Naive thymus-derived CD8-positive, alpha-beta T cell (primary cell): ENCODE measurements at regions not wholly inside any gene's neighbourhood (a gene's known extent, or its start where the extent isn't known, plus 50 kb on each side); places are given as distances from the start of the nearest gene placed in this dataset.

Source experiments
- ATAC-seq, 2 donors: fragments of 150-1000 bp; cut with Tn5 transposase in 1 of 2; sonication (Bioruptor Pico), chemical (Tn5 transposase) in 1 of 2; 1 replicate in 1 of 2; 2 replicates in 1 of 2; pipeline ENCODE4 v1.10.0; 2021; ENCODE audit warnings: mild to moderate bottlenecking in 2 of 2, moderate library complexity in 2 of 2
- POLR2A ChIA-PET: fragments of 350-600 bp; sonication (Branson Sonifier 250); formaldehyde crosslinking; loops from one replicate; lab custom pipeline; 2021; ENCODE audit warnings: antibody characterized with exemption; lab: Charles Lee
- DNase-seq, 10 donors: peaks; one replicate each; pipeline versions ENCODE4 v3.0.0 to v3.0.0-alpha.2; 2020 to 2022
- H3K27ac Mint-ChIP-seq, 10 donors: one replicate each; pipeline ENCODE4 v1.8.0; 2020 to 2022; ENCODE audit warnings: mild to moderate bottlenecking in 10 of 10, mixed read lengths in 10 of 10, moderate library complexity in 4 of 10, inconsistent platforms in 1 of 10
- H3K27me3 Mint-ChIP-seq, 5 donors: one replicate each; pipeline ENCODE4 v1.8.0; 2021 to 2022; ENCODE audit warnings: mixed read lengths in 5 of 5
- H3K36me3 Mint-ChIP-seq, 3 donors: one replicate each; pipeline ENCODE4 v1.8.0; 2020 to 2022; ENCODE audit warnings: mixed read lengths in 3 of 3, mild to moderate bottlenecking in 2 of 3, inconsistent platforms in 1 of 3
- H3K4me1 Mint-ChIP-seq, 4 donors: one replicate each; pipeline ENCODE4 v1.8.0; 2021 to 2022; ENCODE audit warnings: mixed read lengths in 4 of 4
- H3K4me3 Mint-ChIP-seq, 10 donors: one replicate each; pipeline ENCODE4 v1.8.0; 2020 to 2022; ENCODE audit warnings: mild to moderate bottlenecking in 10 of 10, mixed read lengths in 10 of 10, moderate library complexity in 6 of 10, inconsistent platforms in 1 of 10
- H3K9me3 Mint-ChIP-seq, 9 donors: one replicate each; pipeline ENCODE4 v1.8.0; 2020 to 2022; ENCODE audit warnings: mixed read lengths in 9 of 9, mild to moderate bottlenecking in 3 of 9, inconsistent platforms in 1 of 9, moderate library complexity in 1 of 9

DNA sequence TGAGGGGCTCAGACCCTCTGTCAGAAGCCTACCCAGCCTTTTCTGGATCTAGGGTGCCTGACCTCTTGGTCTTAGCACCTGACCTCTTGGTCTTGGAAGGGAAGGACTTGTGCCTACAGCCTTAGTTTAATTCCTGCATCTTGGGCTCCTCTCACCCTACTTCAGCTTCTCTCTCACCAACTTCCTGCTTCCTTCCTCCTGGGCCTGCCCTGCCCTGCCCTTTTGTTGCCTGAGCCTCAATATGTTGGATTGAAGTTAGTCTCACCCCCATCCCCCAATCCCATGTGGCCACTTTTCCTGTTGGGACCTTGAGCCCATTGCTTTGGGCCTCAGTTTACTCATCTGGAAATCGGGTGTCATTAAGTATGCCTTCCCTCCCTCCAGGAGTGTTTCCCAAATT lies 206.2 kb upstream of the SKOR2 start:
- Mint-ChIP-seq H3K36me3 (no peaks in the 10 kb centered on the region), H3K4me3 (no peak overlapping the region), H3K27ac (no peak overlapping the region), H3K27me3 (peaks cover 2 to 25% (median 8%) of the 10 kb centered on the region in 5 donors), H3K9me3 (peaks cover 0 to 1% (median 0%) of the 10 kb centered on the region in 9 donors), H3K4me1 (no peaks in the 10 kb centered on the region)
- no peak for DNase-seq
- POLR2A ChIA-PET, result no interaction called here
- ATAC-seq, result no peak

DNA sequence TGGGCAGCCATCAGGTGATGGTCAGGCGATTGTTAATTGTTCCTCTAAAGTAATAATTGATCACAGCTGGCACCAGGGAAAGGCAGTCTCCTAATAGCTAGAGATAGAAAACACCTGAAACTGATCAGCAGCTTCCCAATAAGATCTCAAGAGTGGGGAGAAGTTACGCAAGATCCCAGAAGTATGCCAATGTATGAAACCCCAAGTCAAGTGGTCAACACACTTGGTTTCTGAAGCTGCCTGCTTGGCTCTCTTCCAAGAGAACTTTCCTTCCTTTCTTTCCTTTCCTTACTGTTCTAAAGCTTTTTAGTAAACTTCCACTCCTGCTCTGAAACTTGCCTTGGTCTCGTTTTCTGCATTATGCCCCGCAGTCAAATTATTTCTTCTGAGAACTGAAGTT lies 201.6 kb upstream of the SKOR2 start:
- Mint-ChIP-seq H3K4me1 (no peaks in the 10 kb centered on the region), H3K9me3 (peaks cover 0 to 2% (median 0%) of the 10 kb centered on the region in 9 donors), H3K27ac (no peak overlapping the region), H3K36me3 (no peaks in the 10 kb centered on the region), H3K27me3 (peaks cover 5 to 19% (median 6%) of the 10 kb centered on the region in 5 donors), H3K4me3 (no peak overlapping the region)
- POLR2A ChIA-PET, result no interaction called here
- DNase-seq (no peak), ATAC-seq (no peak)

DNA sequence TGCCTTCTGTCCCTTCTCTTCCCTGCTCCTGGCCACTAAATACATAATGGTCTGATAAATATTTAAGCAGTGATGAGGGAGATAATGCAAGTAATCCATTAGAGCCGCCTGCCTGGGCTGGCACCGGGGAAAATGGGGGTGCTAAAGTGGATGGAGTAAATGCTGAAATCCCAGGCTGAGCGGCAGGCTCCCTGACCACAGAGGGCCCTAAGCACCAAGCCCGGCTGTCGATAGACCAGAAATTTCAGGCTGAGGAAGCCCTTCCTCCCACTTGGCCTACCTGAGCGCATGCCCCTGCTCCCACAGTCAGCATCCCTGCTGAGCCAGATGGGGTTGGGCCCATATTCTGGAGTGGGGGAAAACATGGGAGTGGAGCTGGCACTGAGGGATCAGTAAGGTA lies 197.5 kb upstream of the SKOR2 start:
- ATAC-seq (no peak), DNase-seq (no peak)
- Mint-ChIP-seq H3K4me1 (no peaks in the 10 kb centered on the region), H3K36me3 (peaks cover 0 to 5% (median 0%) of the 10 kb centered on the region in 3 donors), H3K27ac (no peak overlapping the region), H3K4me3 (no peak overlapping the region), H3K27me3 (peaks cover 3 to 17% (median 5%) of the 10 kb centered on the region in 5 donors), H3K9me3 (peaks cover 0 to 17% (median 7%) of the 10 kb centered on the region in 9 donors)
- POLR2A ChIA-PET, result no interaction called here

GRCh38 chr18:47441914-47442313 lies 190.5 kb upstream of the SKOR2 start:
- POLR2A ChIA-PET, result no interaction called here
- H3K4me3 Mint-ChIP-seq, result no peak overlapping the region

DNA sequence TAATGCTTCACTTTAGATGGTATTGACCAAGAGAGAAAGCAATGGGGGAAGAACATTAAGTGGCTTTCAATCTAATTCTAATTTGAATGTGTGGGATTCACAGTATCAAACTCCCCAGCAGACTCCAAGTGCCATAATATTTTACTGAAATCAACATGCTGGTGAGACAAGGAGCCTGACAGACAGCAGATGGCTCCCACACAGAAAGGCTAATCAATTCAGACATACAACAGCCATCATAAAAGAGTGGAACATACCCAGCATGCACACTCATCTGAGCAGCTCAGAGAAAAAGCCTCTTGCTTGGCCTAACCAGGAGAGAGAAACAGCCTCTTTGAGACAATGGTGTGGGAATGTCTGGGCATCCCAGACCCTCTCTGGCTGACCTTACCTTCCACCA lies 186.5 kb upstream of the SKOR2 start:
- no peaks in the 10 kb centered on the region for H3K4me1 Mint-ChIP-seq
- ATAC-seq, result no peak
- no peaks in the 10 kb centered on the region for H3K36me3 Mint-ChIP-seq
- peaks cover 10 to 29% (median 20%) of the 10 kb centered on the region in 5 donors for H3K27me3 Mint-ChIP-seq
- H3K4me3 Mint-ChIP-seq, result no peak overlapping the region
- POLR2A ChIA-PET, result no interaction called here
- DNase-seq, result no peak
- H3K27ac Mint-ChIP-seq, result no peak overlapping the region
- H3K9me3 Mint-ChIP-seq, result peaks cover 0 to 8% (median 0%) of the 10 kb centered on the region in 9 donors

More at GRCh38 chr18:47441914-47442313, 190.5 kb upstream of the SKOR2 start:
- Mint-ChIP-seq H3K9me3 (peaks cover 3 to 17% (median 5%) of the 10 kb centered on the region in 9 donors), H3K27ac (no peak overlapping the region), H3K4me1 (no peaks in the 10 kb centered on the region), H3K36me3 (peaks cover 0 to 5% (median 0%) of the 10 kb centered on the region in 3 donors), H3K27me3 (peaks cover 10 to 41% (median 20%) of the 10 kb centered on the region in 5 donors)
- DNase-seq, result no peak
- no peak for ATAC-seq

GRCh38 chr18:47436871-47437270 lies 185.4 kb upstream of the SKOR2 start:
- Mint-ChIP-seq H3K4me1 (no peaks in the 10 kb centered on the region), H3K27me3 (peaks cover 10 to 29% (median 20%) of the 10 kb centered on the region in 5 donors), H3K27ac (no peak overlapping the region), H3K9me3 (peaks cover 0 to 8% (median 0%) of the 10 kb centered on the region in 9 donors), H3K4me3 (no peak overlapping the region), H3K36me3 (no peaks in the 10 kb centered on the region)
- DNase-seq (no peak), ATAC-seq (no peak)
- POLR2A ChIA-PET, result no interaction called here

DNA sequence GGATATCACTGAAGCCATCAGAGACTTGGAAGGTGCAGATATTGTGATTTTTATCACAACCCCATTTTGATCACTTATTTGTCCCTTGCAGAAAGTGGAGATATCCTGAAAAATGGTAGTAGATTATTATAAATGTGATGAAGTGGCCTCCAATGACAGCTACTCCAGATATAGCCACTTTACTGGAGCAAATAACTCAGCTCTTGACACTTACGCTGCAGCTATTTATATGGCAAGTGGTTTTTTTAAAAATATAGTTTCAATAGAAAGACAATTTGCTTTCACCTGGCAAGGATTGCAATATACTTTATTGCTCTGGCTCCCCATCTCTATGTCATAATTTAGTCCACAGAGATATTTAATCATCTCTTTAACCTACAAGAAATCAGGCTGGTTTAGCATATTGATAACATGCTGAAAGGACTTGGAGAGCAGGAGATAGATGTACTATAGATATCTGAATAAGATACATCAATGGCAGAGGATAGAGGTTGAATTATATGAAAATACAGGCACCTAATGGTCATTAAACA lies 182.8 kb upstream of the SKOR2 start:
- DNase-seq (no peak), ATAC-seq (no peak)
- peaks cover 7 to 15% (median 14%) of the 10 kb centered on the region in 5 donors for H3K27me3 Mint-ChIP-seq
- H3K36me3 Mint-ChIP-seq, result no peaks in the 10 kb centered on the region
- no peak overlapping the region for H3K4me3 Mint-ChIP-seq
- no peaks in the 10 kb centered on the region for H3K4me1 Mint-ChIP-seq
- H3K9me3 Mint-ChIP-seq, result peaks cover 0 to 8% (median 0%) of the 10 kb centered on the region in 9 donors
- POLR2A ChIA-PET, result no interaction called here
- H3K27ac Mint-ChIP-seq, result no peak overlapping the region

- Mint-ChIP-seq H3K36me3 (no peaks in the 10 kb centered on the region), H3K9me3 (no peaks in the 10 kb centered on the region), H3K27ac (no peak overlapping the region), H3K27me3 (peaks cover 0 to 10% (median 0%) of the 10 kb centered on the region in 5 donors), H3K4me1 (no peaks in the 10 kb centered on the region), H3K4me3 (no peak overlapping the region)
- POLR2A ChIA-PET, result no interaction called here
- DNase-seq (no peak), ATAC-seq (no peak)
Measured at GRCh38 chr18:47427923-47428637, 176.6 kb upstream of the SKOR2 start.

DNA sequence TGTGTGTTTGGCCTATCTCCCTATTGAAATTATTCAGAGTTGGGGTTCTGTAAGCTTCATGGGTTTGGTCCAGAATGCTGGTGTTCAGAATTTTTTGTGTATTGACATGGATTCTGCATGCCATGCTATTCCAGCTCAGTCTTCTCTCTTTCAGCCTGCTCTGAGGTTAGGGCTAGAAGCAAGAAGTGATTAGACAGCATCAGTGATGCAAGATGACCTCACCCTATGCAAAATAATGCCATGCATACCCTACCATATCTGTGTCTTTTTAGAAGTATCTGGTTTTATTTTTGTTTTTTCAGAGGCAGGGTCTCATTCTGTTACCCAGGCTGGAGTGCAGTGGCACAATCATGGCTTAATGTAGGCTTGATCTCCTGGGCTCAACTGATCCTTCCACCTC lies 175.6 kb upstream of the SKOR2 start:
- no peak overlapping the region for H3K27ac Mint-ChIP-seq
- POLR2A ChIA-PET, result no interaction called here
- peaks cover 0 to 10% (median 0%) of the 10 kb centered on the region in 5 donors for H3K27me3 Mint-ChIP-seq
- H3K4me3 Mint-ChIP-seq, result no peak overlapping the region
- ATAC-seq (no peak), DNase-seq (no peak)
- no peaks in the 10 kb centered on the region for H3K36me3 Mint-ChIP-seq
- H3K4me1 Mint-ChIP-seq, result no peaks in the 10 kb centered on the region
- no peaks in the 10 kb centered on the region for H3K9me3 Mint-ChIP-seq

- Mint-ChIP-seq H3K4me1 (no peaks in the 10 kb centered on the region), H3K4me3 (no peak overlapping the region), H3K27ac (no peak overlapping the region), H3K36me3 (no peaks in the 10 kb centered on the region), H3K27me3 (peaks cover 2 to 11% (median 3%) of the 10 kb centered on the region in 5 donors), H3K9me3 (no peaks in the 10 kb centered on the region)
- ATAC-seq (no peak), DNase-seq (no peak)
- POLR2A ChIA-PET, result no interaction called here
Measured at GRCh38 chr18:47425365-47425764, 173.9 kb upstream of the SKOR2 start.

DNA sequence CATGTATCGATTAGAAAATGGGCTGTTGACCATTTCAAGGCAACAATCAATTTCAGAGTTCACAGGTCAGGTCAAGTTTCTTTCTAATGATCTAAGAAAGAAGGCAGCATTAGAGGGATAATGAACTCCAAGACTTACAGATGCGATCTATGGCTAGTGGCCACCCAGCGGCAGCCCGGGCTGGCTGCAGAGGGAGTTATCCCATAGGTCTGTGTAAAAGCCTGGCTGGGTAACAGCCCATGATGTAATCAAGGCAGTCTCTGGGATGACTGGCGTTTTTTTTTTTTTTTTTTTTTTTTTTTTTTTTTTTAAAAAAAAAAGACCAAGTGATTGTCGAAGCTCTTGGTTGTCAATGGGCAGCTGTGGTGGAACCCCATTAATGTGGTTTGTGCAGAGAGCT lies 171.1 kb upstream of the SKOR2 start:
- Mint-ChIP-seq H3K27ac (no peak overlapping the region), H3K36me3 (no peaks in the 10 kb centered on the region), H3K27me3 (peaks cover 10 to 25% (median 15%) of the 10 kb centered on the region in 5 donors), H3K4me1 (peaks cover 0 to 3% (median 0%) of the 10 kb centered on the region in 4 donors), H3K4me3 (no peak overlapping the region), H3K9me3 (no peaks in the 10 kb centered on the region)
- ATAC-seq (no peak), DNase-seq (no peak)
- POLR2A ChIA-PET, result no interaction called here

DNA sequence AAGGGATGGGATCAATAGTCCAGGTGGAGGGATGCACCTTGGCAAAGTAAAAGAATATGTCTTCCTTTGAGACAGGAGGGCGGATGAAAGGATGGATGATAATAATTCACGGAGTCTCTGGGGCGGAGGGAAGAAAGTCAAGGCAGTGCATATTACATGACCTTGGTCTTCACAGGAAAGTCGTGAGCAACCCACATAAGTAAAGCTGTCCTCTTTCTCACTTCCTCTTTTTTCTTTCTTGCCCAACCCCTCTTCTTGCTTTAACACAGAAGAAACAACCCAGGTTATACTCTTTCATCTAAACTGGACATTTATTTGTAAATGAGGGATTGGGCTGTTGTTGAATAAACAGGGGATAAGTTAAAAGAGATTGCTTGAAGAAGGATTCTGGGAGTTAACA lies 168.7 kb upstream of the SKOR2 start:
- Mint-ChIP-seq H3K27ac (no peak overlapping the region), H3K4me3 (no peak overlapping the region), H3K9me3 (no peaks in the 10 kb centered on the region), H3K27me3 (peaks cover 17 to 43% (median 22%) of the 10 kb centered on the region in 5 donors), H3K36me3 (no peaks in the 10 kb centered on the region), H3K4me1 (peaks cover 0 to 3% (median 0%) of the 10 kb centered on the region in 4 donors)
- POLR2A ChIA-PET, result no interaction called here
- ATAC-seq (no peak), DNase-seq (no peak)

- Mint-ChIP-seq H3K4me3 (no peak overlapping the region), H3K27me3 (peaks cover 22 to 57% (median 30%) of the 10 kb centered on the region in 5 donors), H3K9me3 (no peaks in the 10 kb centered on the region), H3K36me3 (no peaks in the 10 kb centered on the region), H3K27ac (no peak overlapping the region), H3K4me1 (peaks cover 0 to 3% (median 0%) of the 10 kb centered on the region in 4 donors)
- ATAC-seq (no peak), DNase-seq (no peak)
- POLR2A ChIA-PET, result no interaction called here
Measured at GRCh38 chr18:47418746-47419145, 167.3 kb upstream of the SKOR2 start.
